ENCODE measurements at regions not wholly inside any gene's neighbourhood (a gene's known extent, or its start where the extent isn't known, plus 50 kb on each side); places are given as distances from the start of the nearest gene placed in this dataset.

- no peak for ATAC-seq
- intact Hi-C loops (cut with micrococcal nuclease; ENCODE audit: unreplicated experiment) (no loop called here), in situ Hi-C loops (cut with HindIII; ENCODE audit: extremely low pct_ligation_motif_present, low pct_unique_long_range_greater_than_20kb) (no loop called here)
- BruUV-seq (replicated peaks), result no TSS peak
- H4K20me1 ChIP-seq (ENCODE audit: insufficient read depth, low read length), result no peaks in the 10 kb centered on the region
- POLR2A ChIA-PET, result no interaction called here
- H3K9me3 ChIP-seq (ENCODE audit: low read length), result no peaks in the 10 kb centered on the region
- WGBS (ENCODE audit: low lambda C conversion rate), result 6% methylated on average over 2 of the region's 2 CpGs
- FAIRE-seq, result no peak
- DNase-seq (ENCODE audit: low spot score), result no peak
- no peak overlapping the region for H3K9ac ChIP-seq (ENCODE audit: insufficient read depth, low read depth, low read length)
- CTCF ChIA-PET (ENCODE audit: low intra/inter-chr PET ratio, low total read pairs), result no interaction called here
- H3K79me2 ChIP-seq (ENCODE audit: insufficient read depth, low read length), result no peaks in the 10 kb centered on the region
- no peak overlapping the region for H3K4me3 ChIP-seq (replicated peaks in 1 of 3; ENCODE audit: insufficient read depth in 1 of 3, low read depth in 2 of 3, low read length in 3 of 3)
- no peaks in the 10 kb centered on the region for H3K27me3 ChIP-seq (ENCODE audit: control insufficient read depth in 1 of 2, insufficient read depth in 2 of 2, low read length in 2 of 2)
- no peak overlapping the region for H3K27ac ChIP-seq (ENCODE audit: extremely low read length, insufficient read depth, low read length)
- no peaks in the 10 kb centered on the region for H3K4me1 ChIP-seq (ENCODE audit: insufficient read depth, low read length)
- no peak overlapping the region for H2AFZ ChIP-seq (ENCODE audit: low read length)
- no peak overlapping the region for H3K4me2 ChIP-seq (ENCODE audit: low read depth, low read length)
- no peaks in the 10 kb centered on the region for H3K36me3 ChIP-seq (replicated peaks in 1 of 2; ENCODE audit: control insufficient read depth in 1 of 2, insufficient read depth in 2 of 2, low read length in 2 of 2)
- TF ChIP-seq NAIF1 (CRISPR knock-in tag; IDR thresholded peaks at IDR 0.05; ENCODE audit: borderline replicate concordance) (no peak), ZBTB40 (IDR thresholded peaks at IDR 0.05) (no peak), ZBTB40 (CRISPR knock-in tag; IDR thresholded peaks at IDR 0.05) (no peak), HMG20B (CRISPR knock-in tag; conservative IDR thresholded peaks at IDR 0.05) (no peak), KAT2B (IDR thresholded peaks at IDR 0.05; ENCODE audit: borderline replicate concordance, low read depth, low read length) (no peak), ETS1 (CRISPR knock-in tag; IDR thresholded peaks at IDR 0.05) (no peak), KLF13 (CRISPR knock-in tag; IDR thresholded peaks at IDR 0.05) (no peak), BATF2 (CRISPR knock-in tag; IDR thresholded peaks at IDR 0.05) (no peak), U2AF1 (optimal IDR thresholded peaks at IDR 0.05; ENCODE audit: low read depth, low read length) (no peak), ARNTL (CRISPR knock-in tag; IDR thresholded peaks at IDR 0.05) (no peak), HES4 (CRISPR knock-in tag; IDR thresholded peaks at IDR 0.05; ENCODE audit: borderline replicate concordance) (no peak), HNRNPK (IDR thresholded peaks at IDR 0.05; ENCODE audit: low read depth, low read length, poor library complexity, severe bottlenecking) (no peak), UBTF (CRISPR knock-in tag; IDR thresholded peaks at IDR 0.05) (no peak)
Observed at GRCh38 chr18:53682796-53683195, 541.7 kb downstream of the MBD2 start.

Measured in HepG2 (cell line).